WERI-Rb-1 (cell line): ENCODE measurements at regions not wholly inside any gene's neighbourhood (a gene's known extent, or its start where the extent isn't known, plus 50 kb on each side); places are given as distances from the start of the nearest gene placed in this dataset.
"Not testable (repeated sequence)": the region's sequence is repeated elsewhere in the genome, so short reads cannot be mapped to it uniquely, and the experiment has no call there.

Experiments
- DNase-seq: peaks from one replicate; pipeline ENCODE4 v3.0.0-alpha.2; 2020
- H3K27ac ChIP-seq: fragments of 250-450 bp; sonication (Bioruptor Pico); 2 replicates; pipeline ENCODE4 v1.5.1; 2020; ENCODE audit warnings: mild to moderate bottlenecking, moderate library complexity
- H3K27me3 ChIP-seq: fragments of 250-450 bp; sonication (Bioruptor Pico); 2 replicates; pipeline ENCODE4 v1.5.1; 2021; ENCODE audit warnings: mild to moderate bottlenecking, low read depth, moderate library complexity; ENCODE audit not compliant: insufficient read depth, severe bottlenecking
- H3K36me3 ChIP-seq: fragments of 250-450 bp; sonication (Bioruptor Pico); 2 replicates; pipeline ENCODE4 v1.5.1; 2020; ENCODE audit warnings: mild to moderate bottlenecking, moderate library complexity
- H3K4me3 ChIP-seq: 2 replicates; pipeline ENCODE4 v1.5.1; 2011; ENCODE audit warnings: low read depth, mild to moderate bottlenecking, control low read depth, low read length
- H3K9me3 ChIP-seq: fragments of 250-450 bp; sonication (Bioruptor Pico); 2 replicates; pipeline ENCODE4 v1.5.1; 2021; ENCODE audit warnings: mild to moderate bottlenecking, moderate library complexity; ENCODE audit not compliant: severe bottlenecking
- TF ChIP-seq, protein P1 (sequence below): IDR thresholded peaks from 2 replicates; pipeline ENCODE4 v1.5.1; 2011; ENCODE audit warnings: low read depth, mild to moderate bottlenecking, control low read depth, inconsistent platforms, low read length

DNA sequence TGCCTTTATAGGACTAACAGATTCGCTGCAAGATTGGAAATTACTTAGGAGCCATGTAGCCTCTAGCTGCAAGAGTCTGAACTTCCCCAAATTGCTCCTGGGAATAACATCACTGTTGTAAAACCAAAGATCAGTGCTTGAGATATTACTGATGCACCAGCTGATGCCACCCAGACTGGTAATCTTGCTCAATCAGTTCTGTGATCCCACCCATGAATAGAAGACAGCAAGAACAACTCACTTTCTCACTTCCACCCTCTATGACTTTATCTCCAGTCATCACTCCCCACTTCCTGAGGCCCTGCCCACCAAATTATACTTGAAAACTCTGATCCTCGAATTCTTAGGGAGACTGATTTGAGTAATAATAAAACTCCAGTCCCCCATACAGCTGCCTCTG lies 1011.1 kb downstream of the PLA2G4A start:
- no peaks in the 10 kb centered on the region for H3K27me3 ChIP-seq
- no peak for DNase-seq
- H3K9me3 ChIP-seq: no peaks in the 10 kb centered on the region
- TF ChIP-seq, protein P1, sequence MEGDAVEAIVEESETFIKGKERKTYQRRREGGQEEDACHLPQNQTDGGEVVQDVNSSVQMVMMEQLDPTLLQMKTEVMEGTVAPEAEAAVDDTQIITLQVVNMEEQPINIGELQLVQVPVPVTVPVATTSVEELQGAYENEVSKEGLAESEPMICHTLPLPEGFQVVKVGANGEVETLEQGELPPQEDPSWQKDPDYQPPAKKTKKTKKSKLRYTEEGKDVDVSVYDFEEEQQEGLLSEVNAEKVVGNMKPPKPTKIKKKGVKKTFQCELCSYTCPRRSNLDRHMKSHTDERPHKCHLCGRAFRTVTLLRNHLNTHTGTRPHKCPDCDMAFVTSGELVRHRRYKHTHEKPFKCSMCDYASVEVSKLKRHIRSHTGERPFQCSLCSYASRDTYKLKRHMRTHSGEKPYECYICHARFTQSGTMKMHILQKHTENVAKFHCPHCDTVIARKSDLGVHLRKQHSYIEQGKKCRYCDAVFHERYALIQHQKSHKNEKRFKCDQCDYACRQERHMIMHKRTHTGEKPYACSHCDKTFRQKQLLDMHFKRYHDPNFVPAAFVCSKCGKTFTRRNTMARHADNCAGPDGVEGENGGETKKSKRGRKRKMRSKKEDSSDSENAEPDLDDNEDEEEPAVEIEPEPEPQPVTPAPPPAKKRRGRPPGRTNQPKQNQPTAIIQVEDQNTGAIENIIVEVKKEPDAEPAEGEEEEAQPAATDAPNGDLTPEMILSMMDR: no peak
- H3K36me3 ChIP-seq: no peaks in the 10 kb centered on the region
- no peak overlapping the region for H3K4me3 ChIP-seq
- no peak overlapping the region for H3K27ac ChIP-seq

DNA sequence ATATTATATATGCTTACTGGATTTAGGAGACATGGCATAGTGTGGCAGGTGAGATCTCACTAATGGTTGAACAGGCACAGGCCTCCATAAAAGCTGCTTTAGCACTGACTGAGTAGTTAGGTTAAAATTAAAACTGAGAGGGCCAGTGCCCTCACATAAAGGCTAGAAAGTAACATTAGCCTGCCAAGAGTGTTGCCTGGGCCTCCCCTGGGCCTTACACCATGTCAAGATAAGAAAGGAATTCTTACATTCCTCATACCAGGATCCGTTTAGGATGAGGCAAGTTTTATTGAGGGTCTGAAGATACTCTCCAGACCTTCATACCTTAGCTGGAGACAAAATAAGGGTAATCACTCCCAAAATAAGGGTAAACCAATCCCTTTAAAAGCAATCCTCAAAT lies 1011.8 kb downstream of the PLA2G4A start:
- H3K36me3 ChIP-seq: no peaks in the 10 kb centered on the region
- TF ChIP-seq, protein P1: no peak

DNA sequence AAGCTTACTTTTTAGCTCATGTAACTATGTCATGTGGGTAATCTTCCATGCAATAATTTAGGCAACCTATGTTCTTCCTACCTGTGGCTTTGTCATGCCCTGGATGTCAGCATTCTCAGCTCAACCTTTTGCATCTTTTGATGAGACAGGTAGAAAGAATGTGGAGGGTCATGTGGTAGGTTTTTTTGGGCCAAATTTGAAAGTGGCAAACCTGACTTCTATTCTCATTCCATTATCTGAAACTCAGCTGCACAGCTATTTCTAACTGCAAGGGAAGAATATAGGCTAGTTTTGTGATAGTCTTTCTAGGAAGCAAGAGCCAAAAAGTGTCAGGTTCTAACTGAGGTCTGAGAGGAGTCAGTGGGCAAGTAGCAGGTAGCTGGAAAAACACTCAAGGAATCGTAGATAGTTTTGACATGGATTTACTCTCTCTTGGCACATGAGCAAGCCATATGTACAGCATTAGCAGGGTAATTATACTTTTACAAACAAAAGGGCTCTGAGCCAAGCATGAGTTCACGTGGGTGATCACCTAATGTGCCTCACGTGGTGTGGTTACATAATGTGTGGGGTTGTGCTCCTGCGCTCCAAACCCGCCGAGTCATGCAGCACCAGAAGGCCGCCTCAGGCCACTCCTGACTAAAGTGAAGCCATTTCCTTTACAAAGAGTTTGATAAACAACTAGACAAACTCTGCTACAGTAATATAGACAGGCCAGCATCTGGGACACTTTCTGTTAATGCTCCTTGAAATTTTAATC lies 1013.8 kb downstream of the PLA2G4A start:
- H3K27ac ChIP-seq: no peak overlapping the region
- no peak overlapping the region for H3K4me3 ChIP-seq
- DNase-seq: no peak
- no peaks in the 10 kb centered on the region for H3K9me3 ChIP-seq
- no peaks in the 10 kb centered on the region for H3K36me3 ChIP-seq
- H3K27me3 ChIP-seq: no peaks in the 10 kb centered on the region
- TF ChIP-seq, protein P1: no peak

More for the DNA sequence above, 1011.8 kb downstream of the PLA2G4A start:
- Histone ChIP-seq H3K27ac (no peak overlapping the region), H3K27me3 (no peaks in the 10 kb centered on the region), H3K9me3 (no peaks in the 10 kb centered on the region), H3K4me3 (no peak overlapping the region)
- no peak for DNase-seq

DNA sequence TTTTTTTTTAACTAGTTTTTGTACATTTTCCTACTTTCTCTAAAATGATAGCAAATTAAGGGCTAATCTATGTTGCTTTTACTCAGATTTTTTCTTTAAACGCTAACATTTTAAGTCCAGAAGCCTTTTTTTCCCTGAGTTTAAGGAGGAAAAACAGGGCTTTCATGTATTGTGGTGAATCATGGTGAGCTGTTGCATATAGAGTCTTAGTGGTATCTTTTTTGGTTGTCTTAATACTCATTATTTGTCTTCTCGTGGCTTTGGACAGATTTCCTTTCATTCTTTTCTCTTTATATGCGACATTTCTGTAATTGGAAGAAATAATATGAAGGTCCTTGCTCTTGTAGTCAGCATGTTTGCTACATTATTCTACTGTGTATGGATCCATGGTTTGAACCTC lies 1015.6 kb downstream of the PLA2G4A start:
- H3K9me3 ChIP-seq: no peaks in the 10 kb centered on the region
- H3K4me3 ChIP-seq: no peak overlapping the region
- no peak overlapping the region for H3K27ac ChIP-seq
- no peaks in the 10 kb centered on the region for H3K36me3 ChIP-seq
- TF ChIP-seq, protein P1: no peak
- H3K27me3 ChIP-seq: no peaks in the 10 kb centered on the region
- no peak for DNase-seq

DNA sequence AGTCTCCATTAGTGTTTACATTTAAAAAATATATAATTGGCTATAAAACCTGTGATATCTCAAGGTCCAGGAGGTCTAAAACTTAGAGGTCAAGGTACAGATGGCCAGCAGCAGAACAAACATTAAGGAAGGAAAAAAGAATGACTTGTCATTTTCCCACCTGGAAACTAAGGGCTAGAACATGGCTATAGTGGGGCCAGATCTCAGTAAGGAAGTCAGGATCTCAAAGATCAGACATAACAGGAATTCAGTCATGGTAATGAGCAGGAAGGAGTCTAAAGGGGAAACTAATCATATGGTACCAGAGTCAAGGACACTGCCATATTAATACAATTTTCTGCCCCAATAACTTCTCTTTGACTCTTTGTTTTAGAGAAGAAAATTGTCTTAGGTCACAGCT lies 1018.8 kb downstream of the PLA2G4A start:
- DNase-seq: no peak
- no peaks in the 10 kb centered on the region for H3K27me3 ChIP-seq
- TF ChIP-seq, protein P1: no peak
- no peak overlapping the region for H3K4me3 ChIP-seq
- H3K36me3 ChIP-seq: no peaks in the 10 kb centered on the region
- no peak overlapping the region for H3K27ac ChIP-seq
- no peaks in the 10 kb centered on the region for H3K9me3 ChIP-seq

DNA sequence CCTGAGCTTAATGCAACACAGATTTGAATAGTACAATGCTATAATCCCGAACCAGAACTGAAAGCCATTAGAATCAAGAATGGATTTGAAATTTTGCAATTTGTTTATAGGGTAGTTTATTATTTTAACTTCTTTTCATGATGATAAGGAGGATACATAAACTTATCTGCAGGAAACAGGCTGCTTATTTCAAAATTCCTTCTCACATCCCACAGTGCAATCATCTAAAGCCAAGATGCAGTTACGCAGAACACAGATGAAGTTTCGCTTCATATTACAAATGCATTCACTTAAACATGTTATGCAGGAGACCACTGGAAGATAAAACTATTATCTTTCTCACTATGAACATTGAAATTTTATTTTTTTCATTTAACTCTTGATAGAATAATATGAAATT lies 1019.6 kb downstream of the PLA2G4A start:
- no peak for DNase-seq
- TF ChIP-seq, protein P1: no peak
- H3K4me3 ChIP-seq: no peak overlapping the region

DNA sequence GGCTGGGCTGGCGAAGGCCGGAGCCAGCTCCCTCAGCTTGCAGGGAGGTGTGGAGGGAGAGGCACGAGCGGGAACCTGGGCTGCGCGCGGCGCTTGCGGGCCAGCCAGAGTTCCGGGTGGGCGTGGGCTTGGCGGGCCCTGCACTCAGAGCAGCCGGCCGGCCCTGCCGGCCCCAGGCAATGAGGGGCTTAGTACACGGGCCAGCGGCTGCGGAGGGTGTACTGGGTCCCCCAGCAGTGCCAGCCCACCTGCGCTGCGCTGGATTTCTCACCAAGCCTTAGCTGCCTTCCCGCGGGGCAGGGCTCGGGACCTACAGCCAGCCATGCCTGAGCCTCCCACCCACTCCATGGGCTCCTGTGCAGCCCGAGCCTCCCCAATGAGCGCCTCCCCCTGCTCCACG lies 1021.4 kb downstream of the PLA2G4A start:
- not testable (repeated sequence) for H3K27ac ChIP-seq, H3K27me3 ChIP-seq, DNase-seq, H3K4me3 ChIP-seq, H3K36me3 ChIP-seq, H3K9me3 ChIP-seq

More for the DNA sequence above, 1019.6 kb downstream of the PLA2G4A start:
- H3K27me3 ChIP-seq: no peaks in the 10 kb centered on the region
- H3K27ac ChIP-seq: no peak overlapping the region
- H3K9me3 ChIP-seq: no peaks in the 10 kb centered on the region
- no peaks in the 10 kb centered on the region for H3K36me3 ChIP-seq
